Naive thymus-derived CD4-positive, alpha-beta T cell (primary cell): ENCODE measurements at regions not wholly inside any gene's neighbourhood (a gene's known extent, or its start where the extent isn't known, plus 50 kb on each side); places are given as distances from the start of the nearest gene placed in this dataset.

Source experiments
- ATAC-seq: fragments of 150-1000 bp; cut with Tn5 transposase; 2 replicates; pipeline ENCODE4 v1.10.0; 2021; ENCODE audit warnings: mild to moderate bottlenecking, moderate library complexity
- CTCF ChIA-PET: fragments of 350-600 bp; sonication (Branson Sonifier 250); formaldehyde crosslinking; loops from one replicate; lab custom pipeline; 2021; ENCODE audit warnings: antibody characterized with exemption; lab: Charles Lee
- POLR2A ChIA-PET: fragments of 350-600 bp; sonication (Branson Sonifier 250); formaldehyde crosslinking; loops from one replicate; lab custom pipeline; 2021; ENCODE audit warnings: antibody characterized with exemption, inconsistent platforms; lab: Charles Lee
- DNase-seq, 9 donors: peaks; one replicate each; pipeline versions ENCODE4 v3.0.0 to v3.0.0-alpha.2; 2020 to 2022; ENCODE audit warnings: mixed read lengths in 1 of 9
- H3K27ac ChIP-seq: one replicate; pipeline ENCODE4 v1.7.0; 2013; ENCODE audit warnings: mild to moderate bottlenecking, low read depth, low read length, moderate library complexity
- H3K27me3 ChIP-seq, 2 donors: one replicate each; pipeline ENCODE4 v1.7.0; 2013; ENCODE audit warnings: low read length in 2 of 2, mild to moderate bottlenecking in 2 of 2, moderate library complexity in 2 of 2; ENCODE audit not compliant: control insufficient read depth in 2 of 2, insufficient read depth in 2 of 2
- H3K36me3 ChIP-seq, 3 experiments: 1 replicate in 2 of 3; 2 replicates in 1 of 3; pipeline ENCODE4 v1.7.0; 2013; ENCODE audit warnings: low read length in 3 of 3, mild to moderate bottlenecking in 3 of 3, moderate library complexity in 1 of 3; ENCODE audit not compliant: insufficient read depth in 3 of 3, control insufficient read depth in 2 of 3
- H3K4me1 ChIP-seq, 2 donors: one replicate each; pipeline ENCODE4 v1.7.0; 2013; ENCODE audit warnings: low read length in 2 of 2, mild to moderate bottlenecking in 2 of 2, moderate library complexity in 1 of 2; ENCODE audit not compliant: control insufficient read depth in 2 of 2, insufficient read depth in 2 of 2
- H3K4me3 ChIP-seq: 2 replicates; pipeline ENCODE4 v1.7.0; 2013; ENCODE audit warnings: mild to moderate bottlenecking, low read length
- H3K9me3 ChIP-seq, 3 experiments: 1 replicate in 2 of 3; 2 replicates in 1 of 3; pipeline ENCODE4 v1.7.0; 2013; ENCODE audit warnings: low read length in 3 of 3; ENCODE audit not compliant: control insufficient read depth in 2 of 3
- H3K27ac Mint-ChIP-seq, 9 donors: one replicate each; pipeline ENCODE4 v1.8.0; 2020 to 2022; ENCODE audit warnings: mixed read lengths in 9 of 9, mild to moderate bottlenecking in 8 of 9, moderate library complexity in 5 of 9, inconsistent platforms in 2 of 9
- H3K27me3 Mint-ChIP-seq, 5 donors: one replicate each; pipeline ENCODE4 v1.8.0; 2021 to 2022; ENCODE audit warnings: mixed read lengths in 5 of 5, mild to moderate bottlenecking in 1 of 5
- H3K36me3 Mint-ChIP-seq, 5 donors: one replicate each; pipeline ENCODE4 v1.8.0; 2020 to 2022; ENCODE audit warnings: mixed read lengths in 5 of 5, mild to moderate bottlenecking in 3 of 5, inconsistent platforms in 1 of 5
- H3K4me1 Mint-ChIP-seq, 7 donors: one replicate each; pipeline ENCODE4 v1.8.0; 2020 to 2022; ENCODE audit warnings: mixed read lengths in 7 of 7, mild to moderate bottlenecking in 3 of 7, inconsistent platforms in 1 of 7
- H3K4me3 Mint-ChIP-seq, 10 donors: one replicate each; pipeline ENCODE4 v1.8.0; 2020 to 2022; ENCODE audit warnings: mild to moderate bottlenecking in 10 of 10, mixed read lengths in 10 of 10, moderate library complexity in 6 of 10, inconsistent platforms in 2 of 10
- H3K9me3 Mint-ChIP-seq, 11 donors: one replicate each; pipeline ENCODE4 v1.8.0; 2020 to 2022; ENCODE audit warnings: mixed read lengths in 11 of 11, mild to moderate bottlenecking in 4 of 11, inconsistent platforms in 1 of 11, moderate library complexity in 1 of 11
- intact Hi-C, 2 donors: fragments of 100-400 bp; cut with micrococcal nuclease; formaldehyde crosslinking; loops; one replicate each; pipeline ENCODE4 v1.15.1; 2023

GRCh38 chr6:137804637-137805036, 62.4 kb upstream of the TNFAIP3 start:
- Mint-ChIP-seq H3K36me3 (peaks cover 0 to 14% (median 3%) of the 10 kb centered on the region in 5 donors), H3K4me3 (peak overlapping the region in 6 of 10 donors; percentile 7 to 62 (median 33)), H3K9me3 (peaks cover 0 to 7% (median 0%) of the 10 kb centered on the region in 11 donors), H3K4me1 (peaks cover 17 to 70% (median 57%) of the 10 kb centered on the region in 7 donors), H3K27ac (peak overlapping the region; percentile 78 to 94 (median 87)), H3K27me3 (no peaks in the 10 kb centered on the region)
- Histone ChIP-seq H3K27me3 (no peaks in the 10 kb centered on the region), H3K27ac (peak overlapping the region; percentile 67), H3K36me3 (no peaks in the 10 kb centered on the region), H3K4me3 (no peak overlapping the region), H3K4me1 (peaks cover 7 to 34% of the 10 kb centered on the region in 2 donors), H3K9me3 (no peaks in the 10 kb centered on the region)
- intact Hi-C loops: loop anchor here (1.0 to 5.0 kb wide), 2 partner anchors 8 to 303 kb away; partner anchors contain the start of gene PERP (in 1 of the 2)
- POLR2A ChIA-PET: interaction anchor here (0.9 to 3.3 kb wide), 4 partner anchors 9 to 63 kb away, joined by 3 to 22 read pairs (median 8); partner anchors contain the start of gene TNFAIP3
- no peak for ATAC-seq
- peak in 2 of 9 donors; percentile 43 to 61 for DNase-seq
- CTCF ChIA-PET: interaction anchor here (1.0 to 2.1 kb wide), 3 partner anchors 20 to 140 kb away, joined by 3 to 6 read pairs (median 4); no protein-coding TSS in a partner anchor

GRCh38 chr6:137805622-137806021, 61.4 kb upstream of the TNFAIP3 start:
- Histone ChIP-seq H3K27ac (no peak overlapping the region), H3K36me3 (no peaks in the 10 kb centered on the region), H3K4me1 (peaks cover 1 to 28% of the 10 kb centered on the region in 2 donors), H3K4me3 (no peak overlapping the region), H3K9me3 (no peaks in the 10 kb centered on the region), H3K27me3 (no peaks in the 10 kb centered on the region)
- peak overlapping the region in 2 of 10 donors; percentile 13 to 61 for H3K4me3 Mint-ChIP-seq
- DNase-seq: no peak
- peaks cover 7 to 66% (median 57%) of the 10 kb centered on the region in 7 donors for H3K4me1 Mint-ChIP-seq
- ATAC-seq: no peak
- ChIA-PET CTCF (interaction anchor here (1.0 to 2.1 kb wide), 2 partner anchors 64 to 139 kb away, joined by 3 to 6 read pairs; no protein-coding TSS in a partner anchor), POLR2A (interaction anchor here (0.9 to 3.3 kb wide), 3 partner anchors 8 to 22 kb away, joined by 3 to 13 read pairs (median 3); no protein-coding TSS in a partner anchor)
- H3K27me3 Mint-ChIP-seq: no peaks in the 10 kb centered on the region
- intact Hi-C loops: no loop called here
- H3K9me3 Mint-ChIP-seq: peaks cover 0 to 7% (median 0%) of the 10 kb centered on the region in 11 donors
- H3K36me3 Mint-ChIP-seq: peaks cover 0 to 14% (median 3%) of the 10 kb centered on the region in 5 donors
- peak overlapping the region; percentile 32 to 94 (median 87) for H3K27ac Mint-ChIP-seq

- no peak overlapping the region for H3K4me3 Mint-ChIP-seq
- ATAC-seq: no peak
These were observed 60.0 kb upstream of the TNFAIP3 start for GRCh38 chr6:137806914-137807682.

GRCh38 chr6:137808191-137808590, 58.9 kb upstream of the TNFAIP3 start:
- POLR2A ChIA-PET: interaction anchor here (6.9 kb wide), 1 partner anchor 59 kb away, joined by 40 read pairs; the partner anchor contains the start of gene TNFAIP3
- DNase-seq: no peak
- H3K4me1 Mint-ChIP-seq: peaks cover 15 to 73% (median 65%) of the 10 kb centered on the region in 7 donors
- no peaks in the 10 kb centered on the region for H3K27me3 Mint-ChIP-seq
- H3K36me3 Mint-ChIP-seq: peaks cover 0 to 17% (median 3%) of the 10 kb centered on the region in 5 donors
- no peaks in the 10 kb centered on the region for H3K9me3 ChIP-seq
- CTCF ChIA-PET: interaction anchor here (1.0 to 1.3 kb wide), 2 partner anchors 9 to 10 kb away, joined by 3 to 4 read pairs; no protein-coding TSS in a partner anchor
- H3K27ac ChIP-seq: no peak overlapping the region
- H3K27me3 ChIP-seq: no peaks in the 10 kb centered on the region
- no peak overlapping the region for H3K4me3 ChIP-seq
- H3K27ac Mint-ChIP-seq: peak overlapping the region in 3 of 9 donors; percentile 39 to 94 (median 65)
- H3K9me3 Mint-ChIP-seq: peaks cover 0 to 7% (median 0%) of the 10 kb centered on the region in 11 donors
- H3K4me1 ChIP-seq: peaks cover 10 to 35% of the 10 kb centered on the region in 2 donors
- no peak overlapping the region for H3K4me3 Mint-ChIP-seq
- ATAC-seq: no peak
- H3K36me3 ChIP-seq: no peaks in the 10 kb centered on the region
- intact Hi-C loops: no loop called here

More at GRCh38 chr6:137806914-137807682, 60.0 kb upstream of the TNFAIP3 start:
- intact Hi-C loops: no loop called here
- peak overlapping the region in 6 of 9 donors; percentile 5 to 94 (median 36) for H3K27ac Mint-ChIP-seq
- peaks cover 10 to 35% of the 10 kb centered on the region in 2 donors for H3K4me1 ChIP-seq
- peaks cover 0 to 7% (median 0%) of the 10 kb centered on the region in 11 donors for H3K9me3 Mint-ChIP-seq
- H3K4me1 Mint-ChIP-seq: peaks cover 15 to 68% (median 59%) of the 10 kb centered on the region in 7 donors
- no peaks in the 10 kb centered on the region for H3K27me3 ChIP-seq
- CTCF ChIA-PET: interaction anchor here (1.3 kb wide), 1 partner anchor 11 kb away, joined by 3 read pairs; no protein-coding TSS in a partner anchor
- H3K9me3 ChIP-seq: no peaks in the 10 kb centered on the region
- H3K4me3 ChIP-seq: no peak overlapping the region
- H3K27me3 Mint-ChIP-seq: no peaks in the 10 kb centered on the region
- no peak overlapping the region for H3K27ac ChIP-seq
- no peak for DNase-seq
- POLR2A ChIA-PET: interaction anchor here (6.9 kb wide), 1 partner anchor 60 kb away, joined by 40 read pairs; the partner anchor contains the start of gene TNFAIP3
- H3K36me3 ChIP-seq: no peaks in the 10 kb centered on the region
- peaks cover 0 to 17% (median 3%) of the 10 kb centered on the region in 5 donors for H3K36me3 Mint-ChIP-seq

GRCh38 chr6:137808836-137809315, 58.2 kb upstream of the TNFAIP3 start:
- H3K36me3 Mint-ChIP-seq: peaks cover 0 to 12% (median 0%) of the 10 kb centered on the region in 5 donors
- peaks cover 10 to 33% of the 10 kb centered on the region in 2 donors for H3K4me1 ChIP-seq
- intact Hi-C loops: no loop called here
- ATAC-seq (no peak), DNase-seq (no peak)
- H3K9me3 Mint-ChIP-seq: peaks cover 0 to 7% (median 0%) of the 10 kb centered on the region in 11 donors
- ChIA-PET CTCF (no interaction called here), POLR2A (interaction anchor here (1.0 to 6.9 kb wide), 2 partner anchors 9 to 58 kb away, joined by 3 to 40 read pairs; partner anchors contain the start of gene TNFAIP3)
- no peaks in the 10 kb centered on the region for H3K27me3 Mint-ChIP-seq
- H3K36me3 ChIP-seq: no peaks in the 10 kb centered on the region
- peaks cover 15 to 67% (median 63%) of the 10 kb centered on the region in 7 donors for H3K4me1 Mint-ChIP-seq
- H3K4me3 Mint-ChIP-seq: no peak overlapping the region
- no peak overlapping the region for H3K4me3 ChIP-seq
- no peaks in the 10 kb centered on the region for H3K9me3 ChIP-seq
- H3K27ac Mint-ChIP-seq: peak overlapping the region in 5 of 9 donors; percentile 54 to 94 (median 67)
- no peak overlapping the region for H3K27ac ChIP-seq
- no peaks in the 10 kb centered on the region for H3K27me3 ChIP-seq
